DMS153 (cell line): ENCODE measurements at regions not wholly inside any gene's neighbourhood (a gene's known extent, or its start where the extent isn't known, plus 50 kb on each side); places are given as distances from the start of the nearest gene placed in this dataset.
"Not testable (repeated sequence)": the region's sequence is repeated elsewhere in the genome, so short reads cannot be mapped to it uniquely, and the experiment has no call there.

ENCODE experiments used
- DNase-seq: peaks from one replicate; lab custom pipeline; 2025; lab: John Stamatoyannopoulos, UW

- no peak for DNase-seq
These were observed 91.9 kb downstream of the FCRL5 start for GRCh38 chr1:157460381-157460780.

GRCh38 chr1:157457279-157457678 lies 95.0 kb downstream of the FCRL5 start:
- DNase-seq: no peak

DNA sequence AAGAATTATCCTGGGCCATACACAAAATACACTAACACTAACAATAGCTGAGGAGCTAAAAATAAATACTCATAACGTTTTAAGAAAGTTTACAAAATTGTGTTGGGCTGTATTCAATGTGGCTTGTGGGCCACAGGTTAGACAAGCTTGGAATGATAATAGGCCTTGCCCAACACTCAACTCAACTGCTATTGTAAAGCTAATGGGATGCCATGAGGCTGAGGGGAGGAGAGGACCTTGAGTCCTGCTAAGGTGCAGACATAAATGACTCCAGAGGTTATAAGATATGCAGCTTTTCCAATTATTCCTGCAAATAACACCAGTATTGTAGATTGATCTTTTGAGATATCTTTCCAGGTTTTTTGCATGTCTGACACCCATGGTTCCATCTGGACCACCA lies 97.0 kb downstream of the FCRL5 start:
- no peak for DNase-seq

GRCh38 chr1:157450106-157450505 lies 102.2 kb downstream of the FCRL5 start:
- DNase-seq: no peak

DNA sequence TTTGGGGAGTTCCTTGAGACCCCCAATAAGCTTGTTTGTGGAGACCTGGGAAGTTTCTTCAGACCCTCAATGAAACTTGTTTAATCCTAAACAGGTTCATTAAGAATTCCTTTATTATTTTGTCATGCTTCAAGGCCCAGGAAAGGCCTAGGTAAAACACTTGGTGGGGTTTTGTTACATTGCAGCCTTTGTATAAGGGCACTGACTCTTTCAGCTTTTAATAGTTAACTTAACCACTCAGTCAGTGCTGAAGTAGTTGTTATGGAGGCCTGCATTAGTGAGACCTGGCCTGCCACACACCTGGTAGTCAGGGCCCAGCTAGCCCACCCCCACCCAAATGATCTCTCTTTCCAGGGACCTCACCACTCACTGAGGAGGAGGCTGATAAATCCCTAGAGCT lies 103.7 kb downstream of the FCRL5 start:
- no peak for DNase-seq

DNA sequence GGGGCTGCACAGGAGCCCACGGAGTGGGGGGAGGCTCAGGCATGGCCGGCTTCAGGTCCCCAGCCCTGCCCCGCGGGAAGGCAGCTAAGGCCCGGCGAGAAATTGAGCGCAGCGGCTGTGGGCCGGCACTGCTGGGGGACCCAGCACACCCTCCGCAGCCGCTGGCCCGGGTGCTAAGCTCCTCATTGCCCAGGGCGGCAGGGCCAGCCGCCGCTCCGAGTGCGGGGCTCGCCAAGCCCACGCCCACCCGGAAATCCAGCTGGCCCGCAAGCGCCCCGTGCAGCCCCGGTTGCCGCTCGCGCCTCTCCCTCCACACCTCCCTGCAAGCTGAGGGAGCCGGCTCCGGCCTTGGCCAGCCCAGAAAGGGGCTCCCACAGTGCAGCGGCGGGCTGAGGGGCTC lies 106.0 kb downstream of the FCRL5 start:
- DNase-seq: not testable (repeated sequence)

DNA sequence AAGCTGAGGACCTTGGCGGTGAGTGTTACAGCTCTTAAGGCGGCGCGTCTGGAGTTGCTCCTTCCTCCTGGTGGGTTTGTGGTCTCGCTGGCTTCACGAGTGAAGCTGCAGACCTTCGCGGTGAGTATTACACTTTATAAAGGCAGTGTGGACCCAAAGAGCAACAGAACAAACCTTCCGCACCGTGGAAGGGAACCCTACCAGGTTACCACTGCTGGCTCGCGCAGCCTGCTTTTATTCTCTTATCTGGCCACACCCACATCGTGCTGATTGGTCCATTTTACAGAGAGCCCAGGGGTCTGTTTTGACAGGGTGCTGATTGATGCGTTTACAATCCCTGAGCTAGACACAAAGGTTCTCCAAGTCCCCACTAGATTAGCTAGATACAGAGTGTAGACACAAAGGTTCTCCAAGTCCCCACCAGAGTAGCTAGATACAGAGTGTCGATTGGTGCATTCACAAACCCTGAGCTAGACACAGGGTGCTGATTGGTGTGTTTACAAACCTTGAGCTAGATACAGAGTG lies 106.6 kb downstream of the FCRL5 start:
- not testable (repeated sequence) for DNase-seq

- no peak for DNase-seq
These were observed 110.2 kb downstream of the FCRL5 start for GRCh38 chr1:157442065-157442464.

DNA sequence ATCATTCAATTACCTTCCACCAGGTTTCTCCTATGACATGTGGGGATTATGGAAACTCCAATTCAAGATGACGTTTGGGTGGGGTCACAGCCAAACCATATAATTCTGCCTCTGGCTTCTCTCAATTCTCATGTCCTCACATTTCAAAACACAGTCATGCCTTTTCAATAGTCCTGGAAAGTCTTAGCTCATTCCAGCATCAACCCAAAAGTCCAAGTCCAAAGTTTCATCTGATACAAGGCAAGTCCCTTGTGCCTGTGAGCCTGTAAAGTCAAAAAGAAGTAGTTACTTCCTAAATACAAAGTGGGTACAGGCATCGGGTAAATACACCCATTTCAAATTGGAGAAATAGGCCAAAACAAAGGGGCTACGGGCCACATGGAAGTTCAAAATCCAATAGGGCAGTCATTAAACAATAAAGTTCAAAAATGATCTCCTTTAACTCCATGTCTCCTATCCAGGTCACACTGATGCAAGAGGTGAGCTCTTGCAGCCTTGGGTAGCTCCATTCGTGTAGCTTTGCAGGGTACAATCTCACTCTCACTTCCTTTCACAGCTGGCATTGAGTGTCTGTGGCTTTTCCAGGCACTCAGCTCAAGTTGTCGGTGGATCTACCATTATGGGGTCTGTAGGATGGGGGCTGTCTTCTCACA lies 112.9 kb downstream of the FCRL5 start:
- no peak for DNase-seq

- DNase-seq: no peak
These were observed 113.7 kb downstream of the FCRL5 start for GRCh38 chr1:157438613-157439012.

DNA sequence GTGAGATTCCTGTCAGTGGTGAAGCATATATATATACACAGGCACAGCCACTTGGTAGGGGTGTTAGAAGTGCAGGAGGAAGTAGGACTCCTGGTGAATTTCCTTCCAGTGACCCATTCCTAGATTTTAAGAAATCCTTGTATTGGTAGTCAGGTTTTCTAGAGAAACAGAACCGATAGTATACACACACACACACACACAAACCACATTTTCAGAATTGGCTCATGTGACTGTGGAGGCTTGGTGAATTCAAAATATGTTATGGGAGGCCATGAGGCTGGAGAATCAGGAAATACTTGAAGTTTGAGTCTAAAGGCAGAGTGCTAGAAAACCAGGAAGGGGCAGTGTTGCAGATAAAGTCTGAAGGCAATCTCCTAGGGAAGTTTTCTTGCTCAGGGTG lies 114.2 kb downstream of the FCRL5 start:
- DNase-seq: no peak

- DNase-seq: no peak
These were observed 115.0 kb downstream of the FCRL5 start for GRCh38 chr1:157437296-157437695.

DNA sequence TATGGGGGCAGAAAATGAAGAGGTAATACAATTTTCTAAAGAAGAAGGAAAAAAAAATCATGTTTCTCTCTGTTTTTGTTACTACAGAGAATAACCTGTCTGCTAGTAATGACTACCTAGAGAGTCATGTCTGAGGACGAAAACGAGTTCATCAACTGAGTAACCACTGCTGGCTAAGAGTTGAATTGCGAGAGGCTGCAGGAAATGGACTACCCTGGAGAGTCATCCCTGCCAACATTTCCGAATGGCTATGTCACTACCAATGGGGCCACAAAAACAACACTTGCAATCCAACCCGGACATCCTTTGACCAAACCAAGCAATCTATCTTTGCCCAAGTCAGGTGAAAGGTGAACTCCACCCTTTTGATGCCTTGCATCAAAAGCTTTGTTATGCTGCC lies 120.6 kb downstream of the FCRL5 start:
- DNase-seq: no peak

DNA sequence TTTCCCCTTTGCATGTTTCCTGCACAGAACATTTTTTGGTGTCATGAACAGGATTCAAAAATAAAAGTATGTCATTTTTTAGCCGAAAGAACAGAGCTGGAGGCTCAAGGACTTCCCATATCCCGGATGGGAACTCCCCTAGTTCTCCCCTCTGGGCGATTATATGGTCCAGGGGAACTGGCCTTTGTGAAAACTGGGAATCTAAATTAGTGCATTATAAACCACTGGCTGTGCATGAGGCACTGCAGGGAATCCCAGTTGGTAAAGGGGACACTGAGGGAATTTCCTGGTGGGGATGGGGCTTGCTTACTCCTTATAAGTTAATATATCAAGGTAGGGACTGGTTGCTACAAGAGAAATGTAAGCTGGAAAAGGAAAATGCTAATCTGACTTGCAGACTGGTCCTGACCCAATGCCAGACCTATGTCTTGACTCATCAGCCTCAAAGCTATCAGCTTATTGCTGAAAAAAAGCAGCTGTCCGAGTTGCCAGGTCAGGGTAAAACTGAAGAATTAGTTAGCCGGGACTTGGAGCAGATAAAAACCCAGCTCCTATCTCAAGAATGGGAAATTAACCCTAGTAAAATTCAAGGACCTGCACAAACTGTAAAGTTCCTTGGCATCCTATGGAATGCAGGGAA lies 122.6 kb downstream of the FCRL5 start:
- DNase-seq: no peak

DNA sequence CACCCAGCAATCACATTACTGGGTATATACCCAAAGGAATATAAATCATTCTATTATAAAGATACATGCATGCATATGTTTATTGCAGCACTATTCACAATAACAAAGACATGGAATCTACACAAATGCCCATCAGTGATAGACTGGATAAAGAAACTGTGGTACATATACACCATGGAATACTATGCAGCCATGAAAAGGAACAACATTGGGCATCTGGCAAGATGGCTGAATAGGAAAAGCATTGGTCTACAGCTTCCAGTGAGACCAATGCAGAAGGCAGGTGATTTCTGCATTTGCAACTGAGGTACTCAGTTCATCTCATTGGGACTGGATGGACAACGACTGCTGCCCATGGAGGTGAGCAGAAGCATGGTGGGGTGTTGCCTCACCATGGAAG lies 128.6 kb downstream of the FCRL5 start:
- DNase-seq: not testable (repeated sequence)

GRCh38 chr1:157419845-157420542 lies 132.3 kb downstream of the FCRL5 start:
- DNase-seq: no peak

GRCh38 chr1:157418659-157419058 lies 133.7 kb downstream of the FCRL5 start:
- no peak for DNase-seq

- DNase-seq: no peak
These were observed 134.1 kb downstream of the FCRL5 start for GRCh38 chr1:157418231-157418630.

DNA sequence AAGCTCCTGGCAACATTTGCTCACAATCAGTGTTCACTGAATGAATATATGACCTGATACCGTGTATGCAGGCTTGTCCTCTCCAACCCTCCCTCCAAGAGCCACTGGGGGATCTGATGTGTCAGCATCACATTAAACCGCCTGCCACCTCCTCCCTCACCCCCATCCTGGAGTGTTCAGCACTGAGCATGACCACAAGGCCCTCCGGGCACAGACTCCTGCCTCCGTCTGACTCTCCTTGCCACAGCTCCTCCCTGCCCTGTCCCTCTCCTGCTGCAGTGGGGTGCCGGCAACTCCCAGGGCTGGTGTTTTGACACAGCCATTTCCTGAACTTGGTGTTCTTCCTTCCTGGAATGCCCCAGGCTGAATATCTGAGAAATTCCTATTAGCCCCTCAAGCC lies 136.7 kb downstream of the FCRL5 start:
- no peak for DNase-seq

GRCh38 chr1:157412308-157412707 lies 140.0 kb downstream of the FCRL5 start:
- no peak for DNase-seq

DNA sequence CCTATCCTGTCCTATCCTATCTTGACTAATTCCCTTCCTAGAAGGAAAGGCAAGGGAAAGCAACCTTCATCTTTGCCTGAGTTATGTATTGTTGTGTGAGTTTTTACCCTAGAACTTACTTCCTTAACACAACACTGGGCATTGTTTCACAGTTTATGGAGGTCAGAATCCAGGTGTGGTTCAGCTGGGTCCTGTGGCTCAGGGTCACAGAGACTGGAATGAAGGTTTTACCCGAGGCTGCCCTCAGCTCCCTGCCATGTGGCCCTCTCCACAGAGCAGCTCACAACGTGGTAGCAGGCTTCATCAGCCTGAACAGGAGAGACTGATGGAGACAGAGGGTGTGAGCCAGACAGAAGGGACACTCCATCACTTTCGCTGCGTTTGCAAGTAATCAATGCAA lies 140.5 kb downstream of the FCRL5 start:
- DNase-seq: no peak

- DNase-seq: no peak
These were observed 141.3 kb downstream of the FCRL5 start for GRCh38 chr1:157411064-157411463.

DNA sequence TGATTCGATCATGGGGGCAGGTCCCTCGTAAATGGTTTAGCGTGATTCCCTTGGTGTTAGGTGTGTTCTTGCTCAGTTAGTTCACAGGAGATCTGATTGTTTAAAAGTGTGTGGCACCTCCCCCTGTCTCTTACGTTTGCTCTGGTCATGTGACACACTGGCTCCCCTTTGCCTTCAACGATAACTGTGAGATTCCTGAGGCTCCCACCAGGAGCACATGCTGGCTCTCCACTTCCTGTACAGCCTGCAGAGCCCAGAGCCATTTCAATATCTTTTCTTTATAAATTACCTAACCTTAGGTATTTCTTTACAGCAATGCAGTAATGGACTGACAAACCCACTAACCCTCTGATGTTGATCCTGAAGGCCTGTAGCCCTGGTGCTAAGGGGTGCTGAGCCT lies 141.9 kb downstream of the FCRL5 start:
- DNase-seq: no peak
